CMK (cell line): ENCODE measurements at regions not wholly inside any gene's neighbourhood (a gene's known extent, or its start where the extent isn't known, plus 50 kb on each side); places are given as distances from the start of the nearest gene placed in this dataset.
"Not testable (repeated sequence)": the region's sequence is repeated elsewhere in the genome, so short reads cannot be mapped to it uniquely, and the experiment has no call there.

Experiments
- DNase-seq: peaks from one replicate; pipeline ENCODE4 v3.0.0-alpha.2; 2010; ENCODE audit warnings: low read depth

DNA sequence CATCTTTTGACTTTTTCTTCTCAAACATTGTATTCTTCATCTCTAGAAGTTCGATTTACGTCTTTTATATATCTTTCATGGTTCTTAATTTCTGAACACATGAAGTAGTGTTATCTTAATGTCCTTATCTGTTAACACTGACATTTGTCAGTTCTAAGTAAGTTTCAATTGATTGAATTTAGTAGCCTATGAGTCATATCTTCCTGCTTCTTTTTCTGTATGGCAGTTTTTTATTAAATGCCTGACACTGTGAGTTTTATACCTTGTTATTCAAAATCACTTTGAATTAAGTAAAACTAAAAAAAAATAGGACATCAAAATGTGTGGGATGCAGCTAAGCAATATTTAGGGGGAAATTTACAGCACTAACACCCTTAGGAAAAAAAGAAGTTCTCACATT, 707.0 kb upstream of the ACO1 start:
- DNase-seq, result no peak

DNA sequence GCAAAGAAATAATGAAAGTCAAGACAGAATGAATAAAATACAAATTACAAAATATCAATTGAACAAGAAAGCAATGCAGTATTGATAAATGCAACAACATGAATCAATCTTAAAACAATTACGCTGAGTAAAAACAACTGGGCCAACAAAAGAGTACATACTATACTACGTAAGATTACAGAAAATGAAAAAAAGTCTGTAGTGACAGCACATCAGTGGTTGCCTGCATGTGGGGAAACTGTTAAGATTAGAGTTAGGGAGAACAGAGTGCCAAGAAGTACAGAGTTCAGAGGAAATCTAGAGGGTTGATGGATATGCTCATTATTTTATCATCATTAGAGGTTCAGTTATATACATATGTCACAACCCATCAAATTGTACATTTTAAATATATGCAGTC, 706.6 kb upstream of the ACO1 start:
- DNase-seq, result no peak

DNA sequence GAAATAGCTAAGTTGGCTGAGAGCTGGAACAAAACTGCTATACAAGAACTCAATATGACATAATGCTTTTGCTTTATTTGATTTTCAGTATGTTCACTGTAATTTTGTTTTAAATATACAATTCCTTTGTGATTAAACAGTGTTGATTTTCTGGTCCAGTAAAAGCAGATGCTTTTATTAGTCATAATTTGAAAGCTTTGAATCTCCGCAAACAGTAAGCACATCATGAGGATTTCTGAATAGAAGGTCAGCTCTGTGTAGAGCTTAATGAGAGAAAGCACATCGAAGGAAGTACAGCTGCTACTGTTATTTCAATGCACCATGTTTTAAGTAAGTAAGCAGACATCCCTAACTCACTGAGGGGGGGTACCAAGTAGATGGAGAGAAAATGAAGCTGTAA, 701.3 kb upstream of the ACO1 start:
- no peak for DNase-seq

DNA sequence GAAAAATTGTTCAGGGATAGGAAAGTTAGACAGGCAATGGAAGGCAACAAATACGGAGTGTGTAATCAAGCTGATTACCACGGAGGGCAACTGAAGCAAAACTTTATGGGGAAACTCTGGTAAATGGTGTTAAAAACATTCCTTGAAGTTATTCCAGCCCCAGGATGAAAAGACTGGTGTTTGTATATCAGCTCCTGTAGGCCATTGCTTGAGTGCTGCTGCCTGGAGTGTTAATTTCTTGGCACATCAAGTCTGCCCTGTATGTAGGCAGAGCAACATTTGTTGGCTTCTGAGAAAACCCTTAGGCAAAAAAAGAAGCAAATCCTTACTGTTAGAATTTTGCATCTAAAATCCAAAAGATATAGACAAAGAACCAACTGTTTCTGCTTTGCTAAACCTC, 686.5 kb upstream of the ACO1 start:
- no peak for DNase-seq

DNA sequence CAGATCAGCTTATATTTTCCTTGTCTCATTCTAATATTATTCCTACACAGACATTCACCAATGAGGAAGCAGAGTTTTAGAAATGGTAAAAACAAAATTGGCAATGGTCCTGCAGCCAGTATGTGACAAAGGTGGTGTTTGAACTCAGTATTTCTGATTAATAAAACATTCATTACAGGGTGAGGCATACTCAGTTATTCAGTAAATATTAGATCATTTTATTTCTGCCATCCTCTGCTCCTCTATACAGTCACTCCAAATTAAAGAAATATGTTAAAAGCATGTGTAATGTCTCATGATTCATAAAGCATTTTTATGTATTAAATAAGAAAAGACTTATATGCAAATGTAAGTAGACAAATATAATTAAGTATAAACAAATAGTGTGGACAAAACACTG, 684.6 kb upstream of the ACO1 start:
- DNase-seq, result no peak

DNA sequence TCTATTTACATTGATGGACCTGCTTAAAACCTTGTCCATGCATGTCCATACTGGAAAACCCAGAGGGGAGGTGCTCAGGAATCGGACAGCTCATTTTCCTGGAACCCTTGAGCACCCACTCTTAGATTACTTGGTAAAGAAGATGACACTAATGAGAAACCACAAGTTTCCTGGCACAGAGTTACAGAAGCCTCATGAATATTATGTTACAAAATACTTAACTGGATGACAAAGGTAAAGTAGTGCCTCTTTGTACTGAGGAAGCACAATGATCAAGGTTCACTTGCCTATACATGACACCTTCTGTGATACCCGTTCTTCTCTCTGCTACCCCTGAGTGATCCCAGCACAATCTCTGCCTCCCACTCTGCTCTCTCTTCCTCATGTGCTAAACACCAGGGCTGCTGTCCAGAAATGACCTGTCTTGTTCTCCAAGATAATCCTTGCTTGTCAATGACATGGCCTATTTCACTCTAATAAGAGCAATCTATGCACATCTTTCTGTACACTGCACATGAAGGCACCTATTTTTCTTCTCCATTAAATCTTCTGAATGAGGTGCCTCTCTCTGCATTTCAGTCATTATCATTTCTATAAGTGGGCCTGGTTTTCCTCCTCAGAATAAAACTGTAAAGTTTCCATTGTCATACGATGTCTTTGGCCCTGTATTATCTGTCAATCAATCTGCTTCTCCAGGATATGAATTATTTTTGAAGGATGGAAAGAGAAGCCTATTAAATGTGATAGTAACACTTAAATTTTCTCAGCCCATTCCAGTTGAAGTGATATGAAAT, 684.0 kb upstream of the ACO1 start:
- no peak for DNase-seq

DNA sequence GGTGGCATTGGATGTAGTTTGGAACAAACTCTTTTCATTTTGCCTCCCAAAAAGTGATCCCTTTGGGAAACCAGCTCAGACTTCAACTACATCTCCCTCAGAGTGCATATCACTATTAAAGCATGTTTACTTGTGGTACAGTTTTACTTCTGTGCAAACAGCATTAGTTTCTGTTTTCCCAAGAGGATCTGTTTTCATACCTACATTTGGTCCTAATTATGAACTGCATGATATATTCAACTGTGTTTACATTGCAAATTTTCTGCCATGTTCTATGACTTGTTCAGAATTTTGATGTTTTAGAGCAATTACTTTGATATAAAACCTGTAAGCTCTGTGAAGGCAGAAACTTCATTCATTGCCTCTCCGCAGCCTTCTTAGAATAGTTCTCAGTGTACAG, 681.5 kb upstream of the ACO1 start:
- no peak for DNase-seq

DNA sequence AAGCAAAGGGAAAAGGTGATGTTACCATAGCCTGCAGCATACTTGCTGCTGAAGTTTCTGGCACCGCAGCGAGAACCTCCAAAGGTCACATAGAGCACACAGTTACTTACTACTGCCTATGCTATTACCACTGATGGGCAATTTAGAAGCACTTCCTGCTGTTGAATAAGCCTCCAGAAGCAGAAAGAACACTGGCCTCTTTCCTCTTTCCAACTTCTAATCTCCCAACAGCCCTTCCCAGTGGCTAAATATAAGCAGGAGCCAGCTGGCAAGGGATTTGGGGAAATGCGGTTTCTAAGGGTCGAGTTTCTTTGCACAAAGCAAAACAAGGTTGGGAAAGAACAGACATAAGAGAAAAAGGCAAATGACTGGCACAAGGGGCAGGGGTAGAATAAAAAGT, 669.2 kb upstream of the ACO1 start:
- DNase-seq, result no peak

DNA sequence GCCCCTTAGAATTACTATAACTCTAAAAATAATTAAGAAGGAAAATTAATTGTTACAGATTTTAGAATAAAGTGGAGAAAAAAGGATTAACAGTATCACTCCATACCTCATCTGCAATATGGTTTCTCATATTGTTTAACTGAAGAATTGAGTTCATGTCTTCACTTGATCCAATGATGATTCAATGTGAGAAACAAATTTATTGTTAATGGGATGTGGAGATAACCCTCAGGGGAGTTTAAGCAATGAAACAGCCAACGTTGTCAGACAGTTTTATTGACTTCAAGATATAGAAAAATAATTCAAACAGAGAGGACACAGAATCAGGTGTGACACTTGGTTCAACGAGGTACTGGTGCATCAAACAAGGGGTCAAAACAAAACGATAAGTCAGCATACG, 665.2 kb upstream of the ACO1 start:
- no peak for DNase-seq

DNA sequence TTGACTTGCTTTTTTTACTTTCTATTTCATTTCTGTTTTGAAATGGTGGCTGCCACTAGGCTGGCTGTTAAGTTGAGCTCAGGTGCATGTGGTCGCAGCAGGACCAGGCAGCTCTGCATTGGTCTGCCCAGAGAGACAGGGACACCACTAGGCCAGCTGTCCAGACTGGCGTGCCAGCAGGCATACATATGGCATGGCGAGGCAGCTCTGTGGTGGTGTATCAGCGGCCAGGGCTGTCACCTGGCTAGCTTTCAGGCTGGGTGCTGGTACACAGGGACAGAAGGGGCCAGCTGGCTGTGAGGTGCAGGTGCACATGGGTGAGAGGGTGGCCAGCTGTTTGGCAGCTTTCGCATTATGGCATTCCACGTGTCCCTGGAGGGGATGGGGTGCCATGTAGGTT, 654.0 kb upstream of the ACO1 start:
- no peak for DNase-seq

DNA sequence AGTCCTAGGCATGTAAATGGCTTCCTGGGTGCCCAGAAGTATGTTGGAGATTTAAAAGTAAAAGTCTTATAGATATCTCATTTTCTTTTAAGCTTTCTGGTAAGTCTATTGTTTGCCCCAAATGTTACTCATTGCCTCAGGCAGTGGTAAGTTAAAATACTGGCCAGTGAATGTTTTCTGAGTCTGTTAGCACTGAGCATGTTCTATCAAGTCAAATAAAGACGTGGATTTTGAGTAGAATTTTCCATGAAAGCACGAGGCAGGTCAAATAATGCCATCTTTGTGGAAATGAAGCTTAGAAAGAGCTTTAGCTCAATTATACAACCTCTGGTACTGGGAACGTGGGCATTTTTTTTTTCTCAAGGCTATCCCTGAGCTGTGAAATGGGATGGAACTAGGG, 651.3 kb upstream of the ACO1 start:
- no peak for DNase-seq

DNA sequence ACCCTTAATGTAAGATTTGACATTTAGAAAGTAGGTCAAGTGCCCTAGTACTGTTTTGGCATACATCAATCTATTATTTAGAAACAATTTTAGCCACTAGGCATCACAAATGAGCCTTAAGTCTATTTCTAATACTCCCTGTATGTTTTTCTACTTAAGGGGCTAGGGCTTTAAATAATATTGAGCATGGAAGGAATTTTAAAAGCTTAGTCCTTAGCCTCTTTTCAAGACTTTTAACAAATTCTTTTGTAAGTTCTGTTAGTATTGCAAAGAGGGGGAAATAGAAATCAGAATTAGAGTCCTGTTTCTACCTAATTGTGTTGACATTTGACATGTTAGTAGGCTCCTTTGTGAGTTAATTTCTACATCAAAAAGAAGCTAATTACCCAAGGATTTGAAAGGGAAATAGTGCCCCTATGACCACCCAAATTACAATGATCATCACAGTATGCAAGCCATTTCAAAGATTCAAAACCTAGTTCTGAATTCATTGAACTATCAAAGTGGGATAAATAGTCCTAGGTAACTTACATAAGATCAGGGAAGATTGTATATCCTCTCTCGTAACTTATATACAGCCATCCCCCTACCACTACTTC, 647.8 kb upstream of the ACO1 start:
- DNase-seq, result no peak

DNA sequence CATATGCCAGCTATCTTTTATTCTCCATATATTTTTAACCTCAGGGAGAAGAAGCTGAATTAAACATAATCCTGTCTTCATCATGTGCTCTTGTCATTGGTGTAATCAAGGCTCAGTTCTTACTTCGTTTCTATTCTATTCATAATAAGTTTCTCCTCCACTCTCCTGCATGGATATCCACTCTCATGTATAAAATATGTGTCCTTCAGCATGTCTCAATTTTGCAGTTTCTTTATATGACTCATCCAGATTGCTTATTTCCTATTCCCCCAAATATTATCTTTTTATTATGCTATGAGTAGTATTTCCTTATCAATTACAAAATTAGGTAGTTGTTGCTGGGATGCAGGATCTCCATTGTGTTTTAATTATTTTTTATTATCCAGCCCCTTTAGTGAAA, 643.7 kb upstream of the ACO1 start:
- DNase-seq, result no peak

DNA sequence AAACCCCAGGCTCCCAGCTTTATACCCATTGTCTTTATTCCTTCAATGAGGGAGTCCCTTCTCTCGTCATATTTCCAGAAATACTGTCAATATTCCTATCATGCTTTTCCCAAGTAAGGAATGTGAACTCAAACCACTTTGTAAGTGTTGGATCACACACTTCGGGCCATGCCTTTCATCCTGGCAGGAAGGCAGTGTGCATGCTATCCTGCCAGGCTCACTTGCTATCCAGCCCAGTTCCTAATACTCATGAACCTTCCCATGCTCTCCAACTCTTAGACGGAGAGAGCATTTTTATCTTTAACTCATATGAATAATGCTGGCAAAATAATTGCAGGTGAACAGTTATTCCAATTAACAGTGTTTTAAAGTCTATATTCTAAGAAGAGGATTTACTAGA, 639.9 kb upstream of the ACO1 start:
- DNase-seq, result no peak

DNA sequence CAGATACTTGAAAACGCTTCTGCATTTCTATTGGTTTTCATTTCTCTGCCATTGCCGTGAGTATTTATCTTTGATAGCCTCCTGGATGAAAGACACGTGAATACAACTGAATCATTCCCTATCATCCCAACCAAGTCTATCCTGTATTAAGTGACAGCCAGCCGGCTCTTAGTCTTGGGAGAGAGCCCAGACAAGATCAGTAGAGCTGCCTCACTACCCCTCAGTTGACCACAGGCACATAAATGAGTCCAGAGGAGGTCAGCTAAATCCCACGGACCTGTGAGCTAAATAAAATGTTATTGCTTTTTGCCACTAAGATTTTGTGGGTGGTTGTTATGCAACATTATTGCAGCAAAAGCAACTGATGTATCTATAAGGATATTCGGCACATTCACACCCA, 639.0 kb upstream of the ACO1 start:
- DNase-seq, result no peak

DNA sequence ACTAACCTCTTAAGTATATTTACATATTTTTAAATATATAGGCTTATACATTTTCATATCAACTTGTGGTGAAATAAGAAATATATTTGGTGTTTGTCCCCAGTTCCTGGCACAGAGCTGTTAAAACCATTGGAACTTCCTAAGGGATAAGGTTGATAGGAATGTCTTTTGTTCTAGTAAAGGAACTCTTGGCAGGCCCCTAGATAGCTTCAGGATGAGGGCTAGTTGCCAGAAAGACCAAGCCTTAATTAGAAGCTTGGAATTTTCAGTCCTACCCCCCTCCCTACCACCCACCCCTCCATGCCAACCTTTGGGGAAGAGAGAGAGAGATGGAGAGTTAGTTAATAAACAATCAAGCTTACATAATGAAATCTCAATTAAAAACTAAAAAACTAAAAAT, 638.6 kb upstream of the ACO1 start:
- DNase-seq, result no peak

DNA sequence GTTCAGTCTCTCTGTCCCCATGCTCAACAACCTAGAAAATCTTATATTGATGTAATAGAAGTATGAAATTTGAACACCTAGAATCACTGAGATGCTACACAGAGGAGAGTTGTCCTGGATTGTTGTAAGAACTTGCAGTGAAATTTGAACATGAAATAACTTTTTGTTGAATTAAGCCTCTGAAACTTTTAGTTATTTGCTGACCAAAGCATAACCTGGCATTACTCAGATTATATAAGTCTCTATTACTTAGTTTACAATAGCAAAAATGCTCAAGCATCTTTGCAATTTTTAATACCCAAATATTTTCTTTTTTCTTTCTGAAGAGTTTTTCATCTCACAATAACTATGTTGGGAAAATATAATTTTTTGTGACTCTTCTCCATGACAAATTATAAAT, 630.7 kb upstream of the ACO1 start:
- no peak for DNase-seq

DNA sequence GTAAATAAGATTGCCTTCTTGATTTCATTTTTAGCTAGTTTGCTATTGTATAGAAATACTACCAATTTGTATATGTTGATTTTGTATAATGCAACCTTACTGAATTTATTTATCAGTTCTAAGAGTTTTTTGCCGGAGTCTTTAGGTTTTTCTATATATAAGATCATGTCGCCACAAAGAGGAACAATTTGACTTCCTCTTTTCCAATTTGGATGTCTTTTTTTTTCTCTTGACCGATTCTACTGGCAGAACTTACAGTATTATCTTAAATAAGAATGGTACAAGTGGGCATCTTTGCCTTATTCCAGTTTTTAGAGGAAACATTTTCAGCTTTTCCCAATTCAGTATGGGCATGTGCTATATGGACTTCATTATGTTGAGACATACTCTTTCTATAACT, 624.7 kb upstream of the ACO1 start:
- DNase-seq, result no peak

DNA sequence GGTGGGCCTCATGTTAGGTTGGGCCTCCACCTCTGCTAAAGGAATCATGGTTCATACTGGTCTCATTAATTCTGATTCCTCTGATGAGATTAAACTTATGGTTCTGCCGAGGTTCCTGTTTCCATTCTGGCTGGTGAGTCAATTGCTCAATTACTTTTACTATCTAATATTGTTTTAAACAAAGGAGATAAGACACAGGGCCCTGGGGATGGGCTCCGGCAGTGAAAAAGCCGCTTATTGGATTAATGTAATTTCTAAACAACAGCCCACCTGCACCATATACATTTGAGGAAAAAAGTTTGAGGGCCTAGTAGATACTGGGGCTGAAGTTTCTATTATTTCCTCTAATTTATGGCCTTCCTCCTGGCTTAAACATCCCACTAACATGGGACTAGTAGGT, 610.4 kb upstream of the ACO1 start:
- DNase-seq, result not testable (repeated sequence)

DNA sequence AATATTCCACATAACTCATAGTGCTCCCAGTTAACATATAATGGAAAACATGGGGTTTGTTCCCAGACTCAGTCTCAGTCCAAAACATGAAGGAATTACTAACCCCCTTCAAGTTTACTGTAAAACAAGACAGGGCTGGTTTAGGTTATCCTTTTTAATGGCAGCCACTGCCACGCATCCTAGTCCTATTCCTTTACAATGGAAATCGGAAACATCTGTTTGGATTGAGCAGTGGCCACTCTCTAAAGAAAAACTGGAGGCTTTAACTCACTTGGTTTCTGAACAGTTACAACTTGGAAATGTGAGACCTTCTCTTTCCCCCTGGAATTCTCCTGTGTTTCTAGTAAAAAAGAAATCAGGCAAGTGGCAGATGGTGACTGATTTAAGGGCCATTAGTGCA, 609.9 kb upstream of the ACO1 start:
- no peak for DNase-seq

DNA sequence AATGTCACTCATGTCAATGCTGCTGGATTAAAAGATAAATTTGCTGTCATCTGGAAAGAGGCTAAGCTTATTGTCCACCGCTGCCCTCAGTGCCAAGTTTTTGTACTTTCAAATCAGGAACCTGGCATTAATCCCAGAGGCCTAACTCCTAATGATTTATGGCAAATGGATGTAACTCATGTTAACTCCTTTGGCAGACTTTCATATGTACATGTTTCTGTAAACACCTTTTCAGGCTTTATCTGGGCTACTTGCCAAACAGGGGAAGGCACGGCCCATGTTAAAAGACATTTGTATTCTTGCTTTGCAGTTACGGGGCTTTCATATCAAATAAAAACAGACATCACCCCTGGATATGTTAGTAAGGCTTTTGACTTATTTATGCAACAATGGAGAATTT, 608.0 kb upstream of the ACO1 start:
- no peak for DNase-seq

DNA sequence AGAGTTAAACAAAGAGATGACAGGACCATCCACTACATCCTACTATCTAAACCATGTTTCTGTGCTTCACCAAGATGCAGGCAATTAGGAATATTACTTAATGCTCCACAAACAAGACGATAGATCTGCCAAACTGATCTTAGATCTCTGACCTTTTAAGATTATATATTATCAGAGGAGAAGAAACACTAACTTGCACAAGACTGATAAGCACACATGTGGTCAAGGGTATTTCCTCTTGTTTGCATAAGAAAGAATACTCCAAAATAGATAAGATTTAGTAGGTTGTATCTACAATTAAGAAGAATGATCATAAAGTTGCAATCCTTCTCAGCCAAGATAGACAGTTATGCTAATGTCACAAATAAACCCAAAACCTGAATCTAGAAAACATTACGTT, 601.0 kb upstream of the ACO1 start:
- no peak for DNase-seq

DNA sequence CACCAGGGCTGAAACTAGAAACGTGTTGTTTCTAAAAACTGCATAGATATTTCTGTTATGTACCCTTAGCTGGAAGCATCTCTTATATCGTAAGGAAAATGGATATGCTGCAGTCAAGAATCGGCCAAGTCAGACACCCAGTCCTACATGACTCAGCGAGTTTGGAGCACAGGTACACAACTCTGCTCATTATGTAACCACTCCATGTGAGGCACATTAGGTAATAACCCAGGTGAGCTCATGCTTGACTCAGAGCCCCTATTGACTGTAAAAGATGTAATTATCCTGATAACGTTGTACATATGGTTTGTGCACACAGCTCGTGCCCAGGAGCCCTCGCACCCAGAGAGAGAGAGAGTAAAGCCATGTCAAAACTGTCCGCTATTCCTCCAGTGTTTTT, 593.7 kb upstream of the ACO1 start:
- DNase-seq, result no peak

DNA sequence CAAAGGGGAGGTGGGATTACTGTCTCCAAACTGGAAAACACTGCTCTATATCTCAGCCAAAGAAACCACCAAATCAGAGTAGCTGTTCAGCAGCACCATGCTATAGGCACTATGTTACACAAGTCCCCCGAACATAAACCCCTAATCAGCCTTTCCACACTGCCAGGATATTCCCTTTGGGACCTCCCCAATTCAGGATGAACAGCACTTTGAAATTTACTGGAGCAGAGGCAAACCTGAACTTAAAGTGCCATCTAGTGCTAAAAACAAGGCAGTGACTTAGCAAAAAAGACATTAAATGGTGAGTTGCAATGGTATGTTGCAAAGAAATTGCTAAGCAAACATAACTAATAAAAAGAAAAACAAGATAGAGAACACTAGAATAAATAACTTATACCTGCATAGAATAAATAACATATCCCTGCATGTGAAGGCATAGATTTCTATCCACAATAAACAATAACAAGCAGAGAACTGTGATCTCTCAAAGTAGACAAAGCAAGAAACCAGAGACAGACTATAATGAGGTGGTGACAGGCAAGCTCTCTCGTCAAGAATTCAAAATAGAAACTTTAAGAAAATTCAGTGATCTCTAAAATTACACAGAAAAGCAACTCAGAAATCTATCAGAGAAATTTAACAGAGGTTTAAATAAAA, 584.4 kb upstream of the ACO1 start:
- DNase-seq, result no peak
